SK-N-SH treated with all-trans-retinoic acid at 6 μM for 48 hours (cell line): ENCODE measurements at regions not wholly inside any gene's neighbourhood (a gene's known extent, or its start where the extent isn't known, plus 50 kb on each side); places are given as distances from the start of the nearest gene placed in this dataset.
"Not testable (repeated sequence)": the region's sequence is repeated elsewhere in the genome, so short reads cannot be mapped to it uniquely, and the experiment has no call there.

Experiments
- ARNTL ChIP-seq: fragments of 450-650 bp; formaldehyde crosslinking; IDR thresholded peaks from 2 replicates; pipeline ENCODE4 v1.5.0; 2020; ENCODE audit warnings: low read depth, mild to moderate bottlenecking, moderate library complexity, borderline replicate concordance
- CSDC2 ChIP-seq: fragments of 250-450 bp; sonication (Bioruptor Pico); IDR thresholded peaks from 2 replicates; pipeline ENCODE4 v1.5.0; 2020; ENCODE audit warnings: mild to moderate bottlenecking, moderate library complexity
- ISL1 ChIP-seq: fragments of 250-450 bp; sonication (Bioruptor Pico); IDR thresholded peaks from 2 replicates; pipeline ENCODE4 v2.1.2; 2022; ENCODE audit warnings: mild to moderate bottlenecking, moderate library complexity
- SNAI2 ChIP-seq: fragments of 250-450 bp; sonication (Bioruptor Pico); IDR thresholded peaks from 2 replicates; pipeline ENCODE4 v1.5.0; 2020; ENCODE audit warnings: mild to moderate bottlenecking, moderate library complexity
- TCF4 ChIP-seq: fragments of 250-450 bp; sonication (Bioruptor Pico); IDR thresholded peaks from 2 replicates; pipeline ENCODE4 v1.8.0; 2021; ENCODE audit warnings: mild to moderate bottlenecking, moderate library complexity, borderline replicate concordance
- ZFP30 ChIP-seq: fragments of 450-650 bp; formaldehyde crosslinking; IDR thresholded peaks from 2 replicates; pipeline ENCODE4 v1.5.0; 2022; ENCODE audit warnings: mild to moderate bottlenecking, moderate library complexity
- TF ChIP-seq, protein P1 (sequence below): fragments of 250-450 bp; sonication (Bioruptor Pico); IDR thresholded peaks from 2 replicates; pipeline ENCODE4 v1.8.0; 2020; ENCODE audit warnings: mild to moderate bottlenecking, moderate library complexity, borderline replicate concordance
- TF ChIP-seq, protein P2 (sequence below): fragments of 250-450 bp; sonication (Bioruptor Pico); IDR thresholded peaks from 2 replicates; pipeline ENCODE4 v1.5.1; 2020; ENCODE audit warnings: low read depth, mild to moderate bottlenecking, moderate library complexity
- TF ChIP-seq, protein P3 (sequence below): fragments of 250-450 bp; sonication (Bioruptor Pico); IDR thresholded peaks from 2 replicates; pipeline ENCODE4 v1.5.0; 2020; ENCODE audit warnings: mild to moderate bottlenecking, moderate library complexity

DNA sequence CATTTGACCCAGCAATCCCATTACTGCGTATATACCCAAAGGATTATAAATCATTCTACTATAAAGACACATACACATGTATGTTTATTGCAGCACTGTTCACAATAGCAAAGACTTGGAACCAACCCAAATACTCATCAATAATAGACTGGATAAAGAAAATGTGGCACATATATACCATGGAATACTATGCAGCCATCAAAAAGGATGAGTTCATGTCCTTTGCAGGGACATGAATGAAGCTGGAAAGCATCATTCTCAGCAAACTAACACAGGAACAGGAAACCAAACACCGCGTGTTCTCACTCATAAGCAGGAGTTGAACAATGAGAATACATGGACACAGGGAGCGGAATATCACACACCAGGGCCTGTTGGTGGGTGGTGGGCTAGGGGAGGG is 158.3 kb downstream of the EXOC5 start:
- TF ChIP-seq, protein P1, sequence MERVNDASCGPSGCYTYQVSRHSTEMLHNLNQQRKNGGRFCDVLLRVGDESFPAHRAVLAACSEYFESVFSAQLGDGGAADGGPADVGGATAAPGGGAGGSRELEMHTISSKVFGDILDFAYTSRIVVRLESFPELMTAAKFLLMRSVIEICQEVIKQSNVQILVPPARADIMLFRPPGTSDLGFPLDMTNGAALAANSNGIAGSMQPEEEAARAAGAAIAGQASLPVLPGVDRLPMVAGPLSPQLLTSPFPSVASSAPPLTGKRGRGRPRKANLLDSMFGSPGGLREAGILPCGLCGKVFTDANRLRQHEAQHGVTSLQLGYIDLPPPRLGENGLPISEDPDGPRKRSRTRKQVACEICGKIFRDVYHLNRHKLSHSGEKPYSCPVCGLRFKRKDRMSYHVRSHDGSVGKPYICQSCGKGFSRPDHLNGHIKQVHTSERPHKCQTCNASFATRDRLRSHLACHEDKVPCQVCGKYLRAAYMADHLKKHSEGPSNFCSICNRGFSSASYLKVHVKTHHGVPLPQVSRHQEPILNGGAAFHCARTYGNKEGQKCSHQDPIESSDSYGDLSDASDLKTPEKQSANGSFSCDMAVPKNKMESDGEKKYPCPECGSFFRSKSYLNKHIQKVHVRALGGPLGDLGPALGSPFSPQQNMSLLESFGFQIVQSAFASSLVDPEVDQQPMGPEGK: not testable (repeated sequence)
- TF ChIP-seq, protein P2, sequence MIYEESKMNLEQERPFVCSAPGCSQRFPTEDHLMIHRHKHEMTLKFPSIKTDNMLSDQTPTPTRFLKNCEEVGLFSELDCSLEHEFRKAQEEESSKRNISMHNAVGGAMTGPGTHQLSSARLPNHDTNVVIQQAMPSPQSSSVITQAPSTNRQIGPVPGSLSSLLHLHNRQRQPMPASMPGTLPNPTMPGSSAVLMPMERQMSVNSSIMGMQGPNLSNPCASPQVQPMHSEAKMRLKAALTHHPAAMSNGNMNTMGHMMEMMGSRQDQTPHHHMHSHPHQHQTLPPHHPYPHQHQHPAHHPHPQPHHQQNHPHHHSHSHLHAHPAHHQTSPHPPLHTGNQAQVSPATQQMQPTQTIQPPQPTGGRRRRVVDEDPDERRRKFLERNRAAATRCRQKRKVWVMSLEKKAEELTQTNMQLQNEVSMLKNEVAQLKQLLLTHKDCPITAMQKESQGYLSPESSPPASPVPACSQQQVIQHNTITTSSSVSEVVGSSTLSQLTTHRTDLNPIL (CRISPR knock-in tag): not testable (repeated sequence)
- not testable (repeated sequence) for TF ChIP-seq ZFP30 (CRISPR knock-in tag); CSDC2; SNAI2; ISL1 (CRISPR knock-in tag); ARNTL (CRISPR knock-in tag); TCF4 (CRISPR knock-in tag)
- TF ChIP-seq, protein P3, sequence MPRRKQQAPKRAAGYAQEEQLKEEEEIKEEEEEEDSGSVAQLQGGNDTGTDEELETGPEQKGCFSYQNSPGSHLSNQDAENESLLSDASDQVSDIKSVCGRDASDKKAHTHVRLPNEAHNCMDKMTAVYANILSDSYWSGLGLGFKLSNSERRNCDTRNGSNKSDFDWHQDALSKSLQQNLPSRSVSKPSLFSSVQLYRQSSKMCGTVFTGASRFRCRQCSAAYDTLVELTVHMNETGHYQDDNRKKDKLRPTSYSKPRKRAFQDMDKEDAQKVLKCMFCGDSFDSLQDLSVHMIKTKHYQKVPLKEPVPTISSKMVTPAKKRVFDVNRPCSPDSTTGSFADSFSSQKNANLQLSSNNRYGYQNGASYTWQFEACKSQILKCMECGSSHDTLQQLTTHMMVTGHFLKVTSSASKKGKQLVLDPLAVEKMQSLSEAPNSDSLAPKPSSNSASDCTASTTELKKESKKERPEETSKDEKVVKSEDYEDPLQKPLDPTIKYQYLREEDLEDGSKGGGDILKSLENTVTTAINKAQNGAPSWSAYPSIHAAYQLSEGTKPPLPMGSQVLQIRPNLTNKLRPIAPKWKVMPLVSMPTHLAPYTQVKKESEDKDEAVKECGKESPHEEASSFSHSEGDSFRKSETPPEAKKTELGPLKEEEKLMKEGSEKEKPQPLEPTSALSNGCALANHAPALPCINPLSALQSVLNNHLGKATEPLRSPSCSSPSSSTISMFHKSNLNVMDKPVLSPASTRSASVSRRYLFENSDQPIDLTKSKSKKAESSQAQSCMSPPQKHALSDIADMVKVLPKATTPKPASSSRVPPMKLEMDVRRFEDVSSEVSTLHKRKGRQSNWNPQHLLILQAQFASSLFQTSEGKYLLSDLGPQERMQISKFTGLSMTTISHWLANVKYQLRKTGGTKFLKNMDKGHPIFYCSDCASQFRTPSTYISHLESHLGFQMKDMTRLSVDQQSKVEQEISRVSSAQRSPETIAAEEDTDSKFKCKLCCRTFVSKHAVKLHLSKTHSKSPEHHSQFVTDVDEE: not testable (repeated sequence)
